ENCODE measurements at regions not wholly inside any gene's neighbourhood (a gene's known extent, or its start where the extent isn't known, plus 50 kb on each side); places are given as distances from the start of the nearest gene placed in this dataset.
A peak's percentile ranks its signal among the peaks of the same experiment; 100 is the strongest.
"Not testable (repeated sequence)": the region's sequence is repeated elsewhere in the genome, so short reads cannot be mapped to it uniquely, and the experiment has no call there.

- H3K27me3 ChIP-seq (ENCODE audit: insufficient read depth, low read length): no peaks in the 10 kb centered on the region
- no peak overlapping the region for H3K27ac ChIP-seq (ENCODE audit: low read depth, low read length, poor library complexity, severe bottlenecking)
- H3F3A ChIP-seq (ENCODE audit: insufficient read depth, low read length): no peaks in the 10 kb centered on the region
- no peak overlapping the region for H3K9ac ChIP-seq (ENCODE audit: low read length)
- H2AFZ ChIP-seq (ENCODE audit: low read length): no peak overlapping the region
- no peak overlapping the region for H3K4me3 ChIP-seq (ENCODE audit: low read depth, low read length, poor library complexity, severe bottlenecking)
- no peak overlapping the region for H3K4me2 ChIP-seq (ENCODE audit: low read length)
- no peaks in the 10 kb centered on the region for H3K9me2 ChIP-seq (ENCODE audit: low read depth, low read length)
- TF ChIP-seq CTCF (IDR thresholded peaks at IDR 0.05; ENCODE audit: low read length) (peak; percentile 38), EZH2 (IDR thresholded peaks at IDR 0.05; ENCODE audit: borderline replicate concordance, low read length) (no peak)
- H3K4me1 ChIP-seq (ENCODE audit: insufficient read depth, low read length, severe bottlenecking): no peaks in the 10 kb centered on the region
- H3K9me3 ChIP-seq (ENCODE audit: low read length): no peaks in the 10 kb centered on the region
- H3K79me2 ChIP-seq (ENCODE audit: insufficient read depth, low read length): no peaks in the 10 kb centered on the region
- H3K36me3 ChIP-seq (ENCODE audit: insufficient read depth, low read length): no peaks in the 10 kb centered on the region
- H4K20me1 ChIP-seq (ENCODE audit: insufficient read depth, low read length): no peaks in the 10 kb centered on the region
These were observed 63.2 kb upstream of the SNX19 start for GRCh38 chr11:130979386-130979972.

- TF ChIP-seq CTCF (IDR thresholded peaks at IDR 0.05; ENCODE audit: low read length) (no peak), EZH2 (IDR thresholded peaks at IDR 0.05; ENCODE audit: borderline replicate concordance, low read length) (no peak)
- Histone ChIP-seq H3K36me3 (ENCODE audit: insufficient read depth, low read length) (no peaks in the 10 kb centered on the region), H2AFZ (ENCODE audit: low read length) (no peak overlapping the region), H3K27ac (ENCODE audit: low read depth, low read length, poor library complexity, severe bottlenecking) (no peak overlapping the region), H3K9me3 (ENCODE audit: low read length) (no peaks in the 10 kb centered on the region), H3K9ac (ENCODE audit: low read length) (no peak overlapping the region), H3K9me2 (ENCODE audit: low read depth, low read length) (no peaks in the 10 kb centered on the region), H3F3A (ENCODE audit: insufficient read depth, low read length) (no peaks in the 10 kb centered on the region), H3K4me3 (ENCODE audit: low read depth, low read length, poor library complexity, severe bottlenecking) (no peak overlapping the region), H3K4me2 (ENCODE audit: low read length) (no peak overlapping the region), H4K20me1 (ENCODE audit: insufficient read depth, low read length) (no peaks in the 10 kb centered on the region), H3K79me2 (ENCODE audit: insufficient read depth, low read length) (no peaks in the 10 kb centered on the region), H3K4me1 (ENCODE audit: insufficient read depth, low read length, severe bottlenecking) (no peaks in the 10 kb centered on the region), H3K27me3 (ENCODE audit: insufficient read depth, low read length) (no peaks in the 10 kb centered on the region)
These were observed 64.0 kb upstream of the SNX19 start for GRCh38 chr11:130980071-130980862.

GRCh38 chr11:130984241-130984640 lies 68.0 kb upstream of the SNX19 start:
- not testable (repeated sequence) for H3K36me3 ChIP-seq (ENCODE audit: insufficient read depth, low read length); H3K9me3 ChIP-seq (ENCODE audit: low read length); H3K4me3 ChIP-seq (ENCODE audit: low read depth, low read length, poor library complexity, severe bottlenecking); H2AFZ ChIP-seq (ENCODE audit: low read length); H3K9ac ChIP-seq (ENCODE audit: low read length); H4K20me1 ChIP-seq (ENCODE audit: insufficient read depth, low read length); H3K27ac ChIP-seq (ENCODE audit: low read depth, low read length, poor library complexity, severe bottlenecking); H3K4me2 ChIP-seq (ENCODE audit: low read length); H3K27me3 ChIP-seq (ENCODE audit: insufficient read depth, low read length); H3K9me2 ChIP-seq (ENCODE audit: low read depth, low read length); H3K4me1 ChIP-seq (ENCODE audit: insufficient read depth, low read length, severe bottlenecking); H3F3A ChIP-seq (ENCODE audit: insufficient read depth, low read length); H3K79me2 ChIP-seq (ENCODE audit: insufficient read depth, low read length)

GRCh38 chr11:130992788-130993187 lies 76.5 kb upstream of the SNX19 start:
- no peak overlapping the region for H3K4me3 ChIP-seq (ENCODE audit: low read depth, low read length, poor library complexity, severe bottlenecking)
- H3K4me1 ChIP-seq (ENCODE audit: insufficient read depth, low read length, severe bottlenecking): no peaks in the 10 kb centered on the region
- H4K20me1 ChIP-seq (ENCODE audit: insufficient read depth, low read length): no peaks in the 10 kb centered on the region
- H3K9me2 ChIP-seq (ENCODE audit: low read depth, low read length): no peaks in the 10 kb centered on the region
- no peak for TF ChIP-seq CTCF (IDR thresholded peaks at IDR 0.05; ENCODE audit: low read length)
- no peak for TF ChIP-seq EZH2 (IDR thresholded peaks at IDR 0.05; ENCODE audit: borderline replicate concordance, low read length)
- no peaks in the 10 kb centered on the region for H3K9me3 ChIP-seq (ENCODE audit: low read length)
- no peak overlapping the region for H2AFZ ChIP-seq (ENCODE audit: low read length)
- H3F3A ChIP-seq (ENCODE audit: insufficient read depth, low read length): no peaks in the 10 kb centered on the region
- H3K9ac ChIP-seq (ENCODE audit: low read length): no peak overlapping the region
- no peaks in the 10 kb centered on the region for H3K79me2 ChIP-seq (ENCODE audit: insufficient read depth, low read length)
- no peaks in the 10 kb centered on the region for H3K36me3 ChIP-seq (ENCODE audit: insufficient read depth, low read length)
- no peak overlapping the region for H3K27ac ChIP-seq (ENCODE audit: low read depth, low read length, poor library complexity, severe bottlenecking)
- no peak overlapping the region for H3K4me2 ChIP-seq (ENCODE audit: low read length)
- no peaks in the 10 kb centered on the region for H3K27me3 ChIP-seq (ENCODE audit: insufficient read depth, low read length)

All from OCI-LY1 (cell line).